Hematopoietic multipotent progenitor cell treated with erythropoietin and hydrocortisone succinate and interleukin-3 and kit ligand, for 17 days (in vitro differentiated cells): ENCODE measurements at regions not wholly inside any gene's neighbourhood (a gene's known extent, or its start where the extent isn't known, plus 50 kb on each side); places are given as distances from the start of the nearest gene placed in this dataset.
"Not testable (repeated sequence)": the region's sequence is repeated elsewhere in the genome, so short reads cannot be mapped to it uniquely, and the experiment has no call there.

ENCODE experiments used
- DNase-seq: peaks from one replicate; pipeline ENCODE4 v3.0.0-alpha.2; 2015; ENCODE audit warnings: low spot score

- DNase-seq = no peak
These were observed 532.7 kb downstream of the NLGN4X start for GRCh38 chrX:5695971-5696370.

GRCh38 chrX:5683996-5684395 lies 544.7 kb downstream of the NLGN4X start:
- no peak for DNase-seq

- no peak for DNase-seq
These were observed 547.5 kb downstream of the NLGN4X start for GRCh38 chrX:5681159-5681558.

- no peak for DNase-seq
These were observed 554.6 kb downstream of the NLGN4X start for GRCh38 chrX:5674036-5674435.

- no peak for DNase-seq
These were observed 556.6 kb downstream of the NLGN4X start for GRCh38 chrX:5672099-5672498.

- not testable (repeated sequence) for DNase-seq
These were observed 562.0 kb downstream of the NLGN4X start for GRCh38 chrX:5666689-5667088.

GRCh38 chrX:5656544-5656943 lies 572.1 kb downstream of the NLGN4X start:
- DNase-seq = no peak

- no peak for DNase-seq
These were observed 577.8 kb downstream of the NLGN4X start for GRCh38 chrX:5650904-5651303.

- DNase-seq = no peak
These were observed 579.6 kb downstream of the NLGN4X start for GRCh38 chrX:5648941-5649568.

- DNase-seq = no peak
These were observed 581.8 kb downstream of the NLGN4X start for GRCh38 chrX:5646818-5647217.

GRCh38 chrX:5644776-5645175 lies 583.9 kb downstream of the NLGN4X start:
- no peak for DNase-seq

- no peak for DNase-seq
These were observed 588.6 kb downstream of the NLGN4X start for GRCh38 chrX:5640071-5640470.

- DNase-seq = no peak
These were observed 590.1 kb downstream of the NLGN4X start for GRCh38 chrX:5638572-5638971.

GRCh38 chrX:5632887-5633286 lies 595.8 kb downstream of the NLGN4X start:
- no peak for DNase-seq

GRCh38 chrX:5632061-5632614 lies 596.5 kb downstream of the NLGN4X start:
- no peak for DNase-seq

GRCh38 chrX:5617666-5618065 lies 611.0 kb downstream of the NLGN4X start:
- DNase-seq = no peak

- DNase-seq = no peak
These were observed 633.1 kb downstream of the NLGN4X start for GRCh38 chrX:5595570-5595969.

- no peak for DNase-seq
These were observed 641.9 kb downstream of the NLGN4X start for GRCh38 chrX:5586726-5587125.

GRCh38 chrX:5575407-5575806 lies 653.3 kb downstream of the NLGN4X start:
- DNase-seq = no peak

- no peak for DNase-seq
These were observed 659.7 kb downstream of the NLGN4X start for GRCh38 chrX:5568934-5569333.

- DNase-seq = no peak
These were observed 669.3 kb downstream of the NLGN4X start for GRCh38 chrX:5559386-5559785.

- no peak for DNase-seq
These were observed 679.2 kb downstream of the NLGN4X start for GRCh38 chrX:5549512-5549911.

- DNase-seq = no peak
These were observed 691.6 kb downstream of the NLGN4X start for GRCh38 chrX:5537098-5537497.

GRCh38 chrX:5536261-5536660 lies 692.4 kb downstream of the NLGN4X start:
- no peak for DNase-seq
